ENCODE measurements at regions not wholly inside any gene's neighbourhood (a gene's known extent, or its start where the extent isn't known, plus 50 kb on each side); places are given as distances from the start of the nearest gene placed in this dataset.

GRCh38 chr1:76754730-76755129, 112.5 kb upstream of the ST6GALNAC5 start:
- H3K4me3 ChIP-seq (replicated peaks in 1 of 3; ENCODE audit: insufficient read depth in 1 of 3, low read depth in 1 of 3, low read length in 3 of 3), result no peak overlapping the region
- ChIA-PET CTCF (no interaction called here), POLR2A (no interaction called here)
- FAIRE-seq (no peak), DNase-seq (ENCODE audit: low read depth, low spot score) (no peak)
- H3K9me1 ChIP-seq (replicated peaks; ENCODE audit: control insufficient read depth, extremely low read depth, insufficient read depth, low read length), result no peaks in the 10 kb centered on the region
- no peak for TF ChIP-seq EZH2 (IDR thresholded peaks at IDR 0.05; ENCODE audit: borderline replicate concordance, low read depth, low read length, severe bottlenecking)
- TF ChIP-seq POLR2AphosphoS5 (IDR thresholded peaks at IDR 0.05; ENCODE audit: insufficient read depth, low read depth, low read length), result no peak
- no peak for TF ChIP-seq GATA2 (IDR thresholded peaks at IDR 0.05; ENCODE audit: insufficient read depth, insufficient read length, low read depth, low read length)
- no peak for TF ChIP-seq POLR2A (IDR thresholded peaks at IDR 0.05; ENCODE audit: low read depth, low read length)
- TF ChIP-seq, protein P1, sequence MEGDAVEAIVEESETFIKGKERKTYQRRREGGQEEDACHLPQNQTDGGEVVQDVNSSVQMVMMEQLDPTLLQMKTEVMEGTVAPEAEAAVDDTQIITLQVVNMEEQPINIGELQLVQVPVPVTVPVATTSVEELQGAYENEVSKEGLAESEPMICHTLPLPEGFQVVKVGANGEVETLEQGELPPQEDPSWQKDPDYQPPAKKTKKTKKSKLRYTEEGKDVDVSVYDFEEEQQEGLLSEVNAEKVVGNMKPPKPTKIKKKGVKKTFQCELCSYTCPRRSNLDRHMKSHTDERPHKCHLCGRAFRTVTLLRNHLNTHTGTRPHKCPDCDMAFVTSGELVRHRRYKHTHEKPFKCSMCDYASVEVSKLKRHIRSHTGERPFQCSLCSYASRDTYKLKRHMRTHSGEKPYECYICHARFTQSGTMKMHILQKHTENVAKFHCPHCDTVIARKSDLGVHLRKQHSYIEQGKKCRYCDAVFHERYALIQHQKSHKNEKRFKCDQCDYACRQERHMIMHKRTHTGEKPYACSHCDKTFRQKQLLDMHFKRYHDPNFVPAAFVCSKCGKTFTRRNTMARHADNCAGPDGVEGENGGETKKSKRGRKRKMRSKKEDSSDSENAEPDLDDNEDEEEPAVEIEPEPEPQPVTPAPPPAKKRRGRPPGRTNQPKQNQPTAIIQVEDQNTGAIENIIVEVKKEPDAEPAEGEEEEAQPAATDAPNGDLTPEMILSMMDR (IDR thresholded peaks at IDR 0.05; ENCODE audit: extremely low read depth in 1 of 2, insufficient read depth in 1 of 2, low read depth in 1 of 2, low read length in 2 of 2), result no peak
- no peak for TF ChIP-seq MAX (IDR thresholded peaks at IDR 0.05; ENCODE audit: insufficient read depth, insufficient read length)
- TF ChIP-seq JUN (IDR thresholded peaks at IDR 0.05; ENCODE audit: borderline replicate concordance, insufficient read depth, insufficient read length, low read depth), result no peak
- no peak for TF ChIP-seq MYC (IDR thresholded peaks at IDR 0.05; ENCODE audit: low read depth, low read length)
- no peak for TF ChIP-seq FOS (IDR thresholded peaks at IDR 0.05; ENCODE audit: borderline replicate concordance, insufficient read depth, low read length)
- dilution Hi-C loops (cut with MboI; ENCODE audit: extremely low pct_ligation_motif_present, low sequenced_read_pairs), result no loop called here
- H3K4me1 ChIP-seq (ENCODE audit: control insufficient read depth, extremely low read depth, insufficient read depth, low read length), result no peaks in the 10 kb centered on the region
- H3K27me3 ChIP-seq (ENCODE audit: control insufficient read depth in 2 of 2, insufficient read depth in 2 of 2, low read length in 2 of 2), result peaks cover 2 to 5% of the 10 kb centered on the region in 2 experiments
- H3K9ac ChIP-seq (replicated peaks; ENCODE audit: extremely low read depth, insufficient read depth, low read length), result no peak overlapping the region
- no peaks in the 10 kb centered on the region for H3K36me3 ChIP-seq (ENCODE audit: control insufficient read depth in 2 of 2, extremely low read depth in 1 of 2, insufficient read depth in 2 of 2, low read length in 2 of 2)
- no peak overlapping the region for H3K4me2 ChIP-seq (ENCODE audit: insufficient read depth, low read length)
- BruUV-seq (replicated peaks), result no TSS peak
- no peak overlapping the region for H2AFZ ChIP-seq (ENCODE audit: low read depth, low read length)
- H3K79me2 ChIP-seq (ENCODE audit: control insufficient read depth, insufficient read depth, low read length), result no peaks in the 10 kb centered on the region
- intact Hi-C loops (cut with micrococcal nuclease), result no loop called here
- H3K9me3 ChIP-seq (replicated peaks; ENCODE audit: control insufficient read depth, insufficient read depth, low read length), result no peaks in the 10 kb centered on the region
- no peak overlapping the region for H3K27ac ChIP-seq (ENCODE audit: insufficient read depth, low read depth, low read length)
- H4K20me1 ChIP-seq (replicated peaks; ENCODE audit: control insufficient read depth, extremely low read depth, insufficient read depth, low read length), result no peaks in the 10 kb centered on the region
